ENCODE measurements at regions not wholly inside any gene's neighbourhood (a gene's known extent, or its start where the extent isn't known, plus 50 kb on each side); places are given as distances from the start of the nearest gene placed in this dataset.
"Not testable (repeated sequence)": the region's sequence is repeated elsewhere in the genome, so short reads cannot be mapped to it uniquely, and the experiment has no call there.

GRCh38 chrX:1009771-1010170 is 202.7 kb downstream of the CRLF2 start:
- DNase-seq: no peak

GRCh38 chrX:1006156-1006730 is 206.2 kb downstream of the CRLF2 start:
- no peak for DNase-seq

- no peak for DNase-seq
These were observed 209.8 kb downstream of the CRLF2 start for GRCh38 chrX:1002611-1003010.

- DNase-seq: no peak
These were observed 214.8 kb downstream of the CRLF2 start for GRCh38 chrX:997631-998137.

GRCh38 chrX:994780-995179 is 217.7 kb downstream of the CRLF2 start:
- DNase-seq: no peak

- DNase-seq: peak; percentile 96
These were observed 222.4 kb downstream of the CRLF2 start for GRCh38 chrX:989959-990510.

- DNase-seq: not testable (repeated sequence)
These were observed 223.9 kb downstream of the CRLF2 start for GRCh38 chrX:988530-988929.

GRCh38 chrX:981791-982626 is 230.4 kb downstream of the CRLF2 start:
- no peak for DNase-seq

GRCh38 chrX:980587-981235 is 231.7 kb downstream of the CRLF2 start:
- DNase-seq: no peak

- not testable (repeated sequence) for DNase-seq
These were observed 233.3 kb downstream of the CRLF2 start for GRCh38 chrX:979127-979526.

- no peak for DNase-seq
These were observed 239.3 kb downstream of the CRLF2 start for GRCh38 chrX:973010-973632.

- no peak for DNase-seq
These were observed 244.1 kb downstream of the CRLF2 start for GRCh38 chrX:968148-968965.

- DNase-seq: no peak
These were observed 245.9 kb downstream of the CRLF2 start for GRCh38 chrX:966396-967070.

- DNase-seq: no peak
These were observed 247.5 kb downstream of the CRLF2 start for GRCh38 chrX:964831-965416.

- DNase-seq: no peak
These were observed 251.6 kb downstream of the CRLF2 start for GRCh38 chrX:960821-961220.

- DNase-seq: no peak
These were observed 252.9 kb downstream of the CRLF2 start for GRCh38 chrX:959595-959994.

GRCh38 chrX:955168-955781 is 257.2 kb downstream of the CRLF2 start:
- not testable (repeated sequence) for DNase-seq

- DNase-seq: no peak
These were observed 258.5 kb downstream of the CRLF2 start for GRCh38 chrX:953879-954482.

- DNase-seq: no peak
These were observed 259.6 kb downstream of the CRLF2 start for GRCh38 chrX:952816-953215.

- DNase-seq: not testable (repeated sequence)
These were observed 265.2 kb downstream of the CRLF2 start for GRCh38 chrX:947262-947661.

Data from CD4-positive, alpha-beta T cell treated with Interferon gamma for 1 hour (primary cell).